ENCODE measurements at regions not wholly inside any gene's neighbourhood (a gene's known extent, or its start where the extent isn't known, plus 50 kb on each side); places are given as distances from the start of the nearest gene placed in this dataset.

DNA sequence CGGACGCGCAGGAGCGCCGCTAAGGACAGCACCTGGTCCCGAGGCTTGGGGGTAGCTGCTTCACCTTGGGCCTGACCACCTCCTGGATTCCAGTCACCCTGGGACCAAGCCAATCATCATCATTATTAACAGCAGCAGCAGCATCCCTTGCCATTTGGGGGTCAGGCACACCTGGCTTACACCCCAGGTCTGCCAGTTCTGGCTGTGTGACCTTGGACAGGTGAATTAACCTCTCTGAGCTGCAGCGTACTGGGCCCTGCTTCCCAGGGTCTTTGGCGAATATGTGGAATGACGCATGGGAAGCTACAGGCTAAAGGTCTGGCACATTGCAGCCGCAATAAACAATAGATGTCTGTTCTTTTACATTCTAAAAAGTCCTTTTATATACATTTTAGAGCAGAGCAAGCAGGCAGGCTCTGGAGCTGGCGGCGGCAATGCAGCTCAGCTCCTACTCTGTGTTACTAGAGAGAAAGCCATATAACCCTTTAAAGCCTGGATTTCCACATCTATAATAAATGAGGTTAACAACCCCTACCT is 97.8 kb upstream of the CPLX2 start:
- Histone ChIP-seq H4K8ac (ENCODE audit: extremely low read depth, insufficient read depth, low read length) (peak overlapping the region; percentile 87), H2AK5ac (ENCODE audit: low read depth, low read length) (no peak overlapping the region), H3K23ac (ENCODE audit: insufficient read length) (no peak overlapping the region), H3K18ac (ENCODE audit: extremely low read depth, low read length) (no peak overlapping the region), H2BK120ac (replicated peaks; ENCODE audit: low read depth, low read length) (no peak overlapping the region), H3K79me2 (ENCODE audit: control insufficient read depth in 1 of 2, insufficient read depth in 2 of 2, low read length in 2 of 2) (no peaks in the 10 kb centered on the region), H3K4me1 (replicated peaks in 1 of 4; ENCODE audit: control insufficient read depth in 3 of 4, insufficient read depth in 4 of 4, low read length in 3 of 4) (peaks cover 0 to 5% (median 0%) of the 10 kb centered on the region in 4 experiments; a peak in 3 of 7 replicates), H3K27ac (ENCODE audit: low read depth, low read length) (no peak overlapping the region), H3K9me3 (ENCODE audit: insufficient read depth in 2 of 2, low read depth in 1 of 2, low read length in 1 of 2) (no peaks in the 10 kb centered on the region), H2BK5ac (ENCODE audit: low read depth, low read length) (no peak overlapping the region), H3K56ac (replicated peaks; ENCODE audit: insufficient read length, low read depth, low read length) (no peak overlapping the region), H3K36me3 (ENCODE audit: control insufficient read depth in 2 of 4, insufficient read depth in 4 of 4, low read length in 3 of 4) (no peaks in the 10 kb centered on the region), H2AFZ (ENCODE audit: low read length) (peak overlapping the region; percentile 28; the same call in 1 of the 2 replicates), H3K14ac (ENCODE audit: insufficient read length) (no peak overlapping the region), H2BK15ac (ENCODE audit: low read length) (no peak overlapping the region), H3K4me2 (ENCODE audit: insufficient read depth in 1 of 2, low read depth in 2 of 2, low read length in 2 of 2) (peak overlapping the region; percentile 68 to 74), H3K27me3 (replicated peaks in 1 of 4; ENCODE audit: control insufficient read depth in 3 of 4, extremely low read depth in 1 of 4, insufficient read depth in 3 of 4, low read length in 3 of 4) (peaks cover 1 to 19% (median 15%) of the 10 kb centered on the region in 4 experiments), H2BK12ac (ENCODE audit: low read depth, low read length) (peak overlapping the region; percentile 42; the same call in 1 of the 2 replicates), H3K4me3 (ENCODE audit: extremely low read depth in 1 of 4, insufficient read depth in 2 of 4, low read depth in 3 of 4, low read length in 4 of 4) (peak overlapping the region; percentile 19 to 58 (median 32); a peak in 7 of 8 replicates), H2BK20ac (ENCODE audit: low read length) (no peak overlapping the region), H4K91ac (replicated peaks; ENCODE audit: insufficient read length, low read length) (peak overlapping the region; percentile 51), H4K20me1 (replicated peaks in 1 of 2; ENCODE audit: control insufficient read depth in 1 of 2, insufficient read depth in 2 of 2, low read length in 2 of 2) (no peaks in the 10 kb centered on the region), H3K4ac (replicated peaks; ENCODE audit: insufficient read length, low read depth, low read length) (no peak overlapping the region), H3K9ac (replicated peaks in 1 of 4; ENCODE audit: extremely low read depth in 1 of 4, low read depth in 3 of 4, low read length in 3 of 4) (no peak overlapping the region), H4K5ac (ENCODE audit: insufficient read length, low read depth, low read length) (no peak overlapping the region), H3K23me2 (ENCODE audit: low read depth, low read length) (peaks cover 7% of the 10 kb centered on the region; the same call in 1 of the 2 replicates), H3K79me1 (ENCODE audit: low read depth, low read length) (no peaks in the 10 kb centered on the region)
- ChIA-PET CTCF (ENCODE audit: partially characterized antibody) (interaction anchor here (1.2 to 5.9 kb wide), 3 partner anchors 44 to 102 kb away, joined by 3 to 36 read pairs (median 9); no protein-coding TSS in a partner anchor), POLR2A (ENCODE audit: partially characterized antibody) (interaction anchor here (1.1 to 1.5 kb wide), 2 partner anchors 9 to 83 kb away, joined by 3 to 4 read pairs; no protein-coding TSS in a partner anchor)
- TF ChIP-seq HDAC2 (IDR thresholded peaks at IDR 0.05; ENCODE audit: borderline replicate concordance in 1 of 2, low read depth in 2 of 2, low read length in 2 of 2) (peak in 1 of 2 experiments; percentile 74; a peak in 1 of 4 replicates), CTBP2 (IDR thresholded peaks at IDR 0.05; ENCODE audit: borderline replicate concordance, insufficient read depth, insufficient read length, low read length) (no peak), KDM1A (IDR thresholded peaks at IDR 0.05; ENCODE audit: borderline replicate concordance, low read length) (peak; percentile 96)
- FAIRE-seq (no peak), DNase-seq (ENCODE audit: low read depth in 1 of 2, low spot score in 2 of 2) (no peak)
- 48% methylated on average over 12 of the region's 12 CpGs; no CpG with 5 or more reads in 1 of the 2 experiments for WGBS, 2 experiments (ENCODE audit: extremely low coverage in 1 of 2, insufficient coverage in 1 of 2, insufficient read length in 1 of 2, insufficient replicate concordance in 2 of 2, low coverage in 1 of 2, low lambda C conversion rate in 2 of 2, missing lambda C conversion rate in 1 of 2)
